ENCODE measurements at regions not wholly inside any gene's neighbourhood (a gene's known extent, or its start where the extent isn't known, plus 50 kb on each side); places are given as distances from the start of the nearest gene placed in this dataset.

- DNase-seq (ENCODE audit: low spot score) = no peak
Observed at GRCh38 chr6:147756891-147757290, 248.4 kb downstream of the SAMD5 start.

GRCh38 chr6:147757291-147757690, 248.8 kb downstream of the SAMD5 start:
- DNase-seq (ENCODE audit: low spot score) = no peak

GRCh38 chr6:147758303-147758702, 249.8 kb downstream of the SAMD5 start:
- DNase-seq (ENCODE audit: low spot score) = no peak

- no peak for DNase-seq (ENCODE audit: low spot score)
Observed at GRCh38 chr6:147759093-147759492, 250.6 kb downstream of the SAMD5 start.

DNA sequence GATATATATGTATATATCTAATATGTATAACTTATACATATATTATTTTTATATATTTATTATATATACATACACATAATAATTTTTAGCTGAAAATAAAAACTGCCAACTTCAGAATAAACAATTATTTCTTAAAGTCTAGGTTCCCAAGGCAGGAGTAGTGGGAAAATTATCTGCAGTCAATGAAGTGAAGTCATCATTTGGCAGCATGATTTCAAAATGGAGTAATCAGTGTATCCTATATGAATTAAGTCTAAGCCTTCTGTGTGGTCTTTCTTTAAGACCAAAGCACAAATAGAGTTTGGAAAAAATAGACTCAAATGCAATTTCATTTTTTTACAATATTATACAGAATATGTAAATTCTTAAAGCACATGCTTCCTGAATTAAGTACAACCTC, 251.0 kb downstream of the SAMD5 start:
- no peak for DNase-seq (ENCODE audit: low spot score)

DNA sequence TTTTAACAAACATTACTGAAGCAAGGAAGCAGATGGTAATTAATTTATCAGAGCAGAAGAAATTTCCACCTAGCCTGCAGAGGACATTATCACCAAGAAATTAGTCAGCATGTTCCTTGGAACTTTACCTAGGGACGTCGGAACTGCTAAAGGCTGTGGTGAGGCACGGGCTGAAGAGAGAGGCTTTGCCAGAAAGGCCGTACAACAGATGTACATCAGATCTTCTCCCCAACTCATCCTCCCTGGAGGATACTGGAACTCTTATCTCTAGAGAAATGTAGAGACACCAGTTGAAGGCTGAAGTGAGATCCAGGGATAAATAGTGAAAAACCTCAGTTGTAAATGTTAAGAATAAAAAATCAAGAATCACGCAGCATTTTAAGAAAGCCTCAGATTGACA, 257.1 kb downstream of the SAMD5 start:
- no peak for DNase-seq (ENCODE audit: low spot score)

GRCh38 chr6:147768969-147769368, 260.5 kb downstream of the SAMD5 start:
- no peak for DNase-seq (ENCODE audit: low spot score)

GRCh38 chr6:147769496-147770087, 261.1 kb downstream of the SAMD5 start:
- no peak for DNase-seq (ENCODE audit: low spot score)

- DNase-seq (ENCODE audit: low spot score) = no peak
Observed at GRCh38 chr6:147770221-147770620, 261.7 kb downstream of the SAMD5 start.

DNA sequence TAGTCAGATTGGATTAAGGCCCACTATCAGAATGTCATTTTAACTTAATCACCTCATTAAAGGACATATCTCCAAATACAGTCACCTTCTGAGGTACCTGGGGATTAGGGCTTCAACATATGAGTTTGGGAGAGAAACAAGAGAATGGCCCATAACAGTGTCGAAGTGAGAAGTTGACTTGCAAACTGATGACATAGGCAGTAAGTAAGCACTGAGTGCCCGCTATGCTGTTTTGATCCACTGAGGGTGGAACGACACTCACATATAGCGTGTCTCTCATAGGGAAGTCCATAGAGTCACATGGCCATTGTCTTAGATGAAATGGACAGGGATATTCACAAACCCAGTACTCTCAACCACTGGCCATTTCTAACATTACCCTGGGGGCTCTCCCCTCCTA, 264.2 kb downstream of the SAMD5 start:
- no peak for DNase-seq (ENCODE audit: low spot score)

DNA sequence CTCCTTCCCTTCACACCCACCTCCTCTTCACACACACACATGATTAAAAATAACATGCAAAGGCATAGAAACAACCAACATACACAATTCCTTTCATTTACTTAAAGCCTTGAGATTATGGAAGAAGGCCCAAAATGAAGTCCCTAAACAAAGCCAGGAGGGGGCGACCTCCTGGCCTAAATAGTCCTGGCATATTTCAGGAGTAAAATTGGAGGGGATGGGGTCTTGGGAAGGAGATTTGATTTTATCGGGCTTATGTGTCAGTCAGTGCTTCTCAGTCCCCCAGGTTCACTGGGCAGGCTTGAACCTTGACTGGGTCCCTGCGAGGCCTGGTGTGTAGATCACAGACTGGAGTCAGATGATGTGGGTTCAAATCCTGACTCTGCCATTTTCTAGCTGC, 266.4 kb downstream of the SAMD5 start:
- DNase-seq (ENCODE audit: low spot score) = no peak

DNA sequence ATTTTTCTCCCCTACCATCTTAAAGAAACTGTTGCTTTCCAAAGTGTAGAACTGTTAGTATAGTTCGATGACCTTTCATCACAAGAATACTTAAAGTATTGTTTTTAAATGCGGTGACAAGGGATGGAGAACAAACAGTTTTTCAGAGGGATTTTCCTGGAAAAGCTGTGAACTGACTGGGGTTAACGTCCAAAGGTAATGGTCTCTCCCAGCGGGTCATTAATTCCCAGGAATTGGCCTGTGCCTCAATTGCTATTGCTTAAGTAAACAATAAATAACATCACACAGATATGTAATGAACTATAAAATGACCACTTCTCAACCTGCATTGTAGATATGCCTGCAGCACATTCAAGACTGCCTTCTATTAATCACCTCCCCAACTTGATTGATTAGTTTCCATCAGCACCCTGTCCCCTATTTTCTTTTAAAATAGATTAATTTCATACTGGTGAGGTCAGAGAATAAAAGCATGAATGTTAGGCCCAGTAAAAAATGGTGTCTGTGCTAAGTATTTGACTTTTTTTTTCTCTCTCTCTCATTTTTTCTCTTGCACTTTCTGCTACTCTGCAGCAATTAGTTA, 268.2 kb downstream of the SAMD5 start:
- no peak for DNase-seq (ENCODE audit: low spot score)

GRCh38 chr6:147779624-147780023, 271.1 kb downstream of the SAMD5 start:
- DNase-seq (ENCODE audit: low spot score) = no peak

DNA sequence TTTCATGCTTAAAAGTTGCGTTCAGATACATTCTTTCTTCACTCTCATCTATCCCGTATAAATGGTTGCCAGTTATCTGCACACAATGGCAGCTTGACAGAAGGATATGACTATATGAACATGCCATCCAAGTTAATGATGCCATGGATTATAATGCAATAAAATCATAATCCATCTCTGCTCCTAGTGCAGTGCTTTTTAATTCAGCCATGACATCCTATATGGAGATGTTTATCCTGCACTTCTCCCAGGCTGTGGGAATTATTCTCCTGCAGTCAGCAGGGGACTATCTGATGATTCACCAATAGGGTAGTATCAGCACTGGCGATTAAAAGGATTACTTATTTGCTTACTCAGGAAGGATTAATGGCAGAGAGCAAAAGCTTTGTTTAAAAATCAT, 273.8 kb downstream of the SAMD5 start:
- DNase-seq (ENCODE audit: low spot score) = no peak

DNA sequence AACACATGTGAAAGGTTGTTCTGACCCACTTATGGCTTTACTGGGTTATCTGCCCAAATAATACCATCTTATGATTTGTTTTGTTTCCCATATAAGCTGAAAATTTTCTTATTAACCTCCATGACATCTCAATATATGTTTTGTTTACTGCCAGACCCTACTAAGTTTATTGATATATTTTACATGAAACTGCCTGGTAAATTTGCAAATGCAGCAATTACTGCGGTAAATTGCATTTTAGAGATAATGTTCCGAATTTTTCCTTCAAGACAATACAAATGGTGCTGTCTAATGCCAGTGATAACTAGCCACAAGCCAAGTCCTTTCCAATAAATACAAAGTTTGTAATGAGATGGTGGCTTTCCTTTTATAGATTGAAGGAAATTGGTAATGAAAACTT, 275.9 kb downstream of the SAMD5 start:
- DNase-seq (ENCODE audit: low spot score) = no peak

DNA sequence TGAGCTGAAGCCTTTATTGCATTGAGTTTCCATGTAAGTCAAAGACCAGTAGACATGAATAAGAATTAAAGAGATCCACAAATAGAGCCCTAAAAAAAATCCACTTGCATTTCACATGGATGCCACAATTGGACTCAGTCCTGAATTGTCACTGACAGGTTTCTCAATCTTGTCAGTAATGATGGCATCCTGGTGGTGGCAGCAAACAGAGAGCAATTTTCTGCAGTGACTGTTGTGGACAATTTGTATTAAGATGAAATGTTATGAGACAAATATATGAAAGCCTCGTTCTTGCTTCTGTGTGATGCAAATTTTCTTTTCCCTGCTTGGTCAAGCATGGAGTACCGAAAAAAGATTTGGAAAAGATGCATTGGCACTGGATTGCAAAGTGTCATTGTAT, 278.9 kb downstream of the SAMD5 start:
- no peak for DNase-seq (ENCODE audit: low spot score)

- DNase-seq (ENCODE audit: low spot score) = no peak
Observed at GRCh38 chr6:147789430-147789947, 281.0 kb downstream of the SAMD5 start.

- DNase-seq (ENCODE audit: low spot score) = no peak
Observed at GRCh38 chr6:147793871-147794643, 285.6 kb downstream of the SAMD5 start.

DNA sequence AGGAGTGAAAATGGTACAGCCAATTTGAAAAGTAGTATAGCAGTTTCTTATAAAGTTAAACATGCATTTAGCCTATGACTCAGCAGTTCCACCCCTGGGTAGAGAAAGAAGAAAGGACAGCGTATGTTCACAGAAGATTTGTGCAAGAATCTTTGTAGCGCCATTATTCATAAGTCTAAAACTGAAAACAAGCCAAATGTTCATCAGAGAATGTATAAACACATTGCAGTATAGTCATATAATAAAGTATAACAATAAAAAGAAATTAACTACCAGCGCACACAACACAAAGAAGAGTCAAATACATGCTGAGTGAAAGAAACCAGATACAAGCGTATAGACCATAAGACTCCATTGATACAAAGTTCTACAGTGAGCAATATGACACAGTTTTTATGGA, 294.0 kb downstream of the SAMD5 start:
- no peak for DNase-seq (ENCODE audit: low spot score)

GRCh38 chr6:147805155-147805554, 296.7 kb downstream of the SAMD5 start:
- DNase-seq (ENCODE audit: low spot score) = no peak

- no peak for DNase-seq (ENCODE audit: low spot score)
Observed at GRCh38 chr6:147806697-147807096, 298.2 kb downstream of the SAMD5 start.

GRCh38 chr6:147808640-147809039, 300.1 kb downstream of the SAMD5 start:
- DNase-seq (ENCODE audit: low spot score) = no peak
